ENCODE measurements at regions not wholly inside any gene's neighbourhood (a gene's known extent, or its start where the extent isn't known, plus 50 kb on each side); places are given as distances from the start of the nearest gene placed in this dataset.

GRCh38 chr13:76656056-76656455 is 230.1 kb downstream of the KCTD12 start:
- intact Hi-C loops (cut with DNase I): no loop called here
- Histone ChIP-seq H3K4me1 (no peaks in the 10 kb centered on the region), H3K27me3 (no peaks in the 10 kb centered on the region), H3K27ac (replicated peaks in 1 of 4) (no peak overlapping the region), H3K4me3 (no peak overlapping the region), H3K9me3 (no peaks in the 10 kb centered on the region), H3K36me3 (no peaks in the 10 kb centered on the region)
- WGBS: 85% methylated on average over 2 of the region's 2 CpGs
- no peak for DNase-seq (ENCODE audit: extremely low spot score)
- TF ChIP-seq EP300 (IDR thresholded peaks at IDR 0.05) (no peak), POLR2A (IDR thresholded peaks at IDR 0.05; ENCODE audit: low read depth) (no peak), POLR2AphosphoS5 (IDR thresholded peaks at IDR 0.05) (no peak)

GRCh38 chr13:76654263-76654662 is 231.9 kb downstream of the KCTD12 start:
- Histone ChIP-seq H3K36me3 (no peaks in the 10 kb centered on the region), H3K9me3 (no peaks in the 10 kb centered on the region), H3K27ac (replicated peaks in 1 of 4) (no peak overlapping the region), H3K4me3 (no peak overlapping the region), H3K4me1 (no peaks in the 10 kb centered on the region), H3K27me3 (no peaks in the 10 kb centered on the region)
- intact Hi-C loops (cut with DNase I): no loop called here
- 72% methylated on average over 2 of the region's 2 CpGs for WGBS
- TF ChIP-seq EP300 (IDR thresholded peaks at IDR 0.05) (no peak), CTCF (IDR thresholded peaks at IDR 0.05) (no peak), POLR2A (IDR thresholded peaks at IDR 0.05; ENCODE audit: low read depth) (no peak), POLR2AphosphoS5 (IDR thresholded peaks at IDR 0.05) (no peak)
- no peak for DNase-seq (ENCODE audit: extremely low spot score)

GRCh38 chr13:76651286-76651685 is 234.9 kb downstream of the KCTD12 start:
- intact Hi-C loops (cut with DNase I): no loop called here
- peaks cover 0 to 6% (median 0%) of the 10 kb centered on the region in 4 donors for H3K4me1 ChIP-seq
- H3K27ac ChIP-seq (replicated peaks in 1 of 4): no peak overlapping the region
- TF ChIP-seq CTCF (IDR thresholded peaks at IDR 0.05) (no peak), EP300 (IDR thresholded peaks at IDR 0.05) (no peak)
- no peak overlapping the region for H3K4me3 ChIP-seq
- H3K36me3 ChIP-seq: no peaks in the 10 kb centered on the region
- no peak for DNase-seq (ENCODE audit: extremely low spot score)
- WGBS: 97% methylated on average over 1 of the region's 1 CpG
- no peaks in the 10 kb centered on the region for H3K27me3 ChIP-seq
- no peaks in the 10 kb centered on the region for H3K9me3 ChIP-seq

DNA sequence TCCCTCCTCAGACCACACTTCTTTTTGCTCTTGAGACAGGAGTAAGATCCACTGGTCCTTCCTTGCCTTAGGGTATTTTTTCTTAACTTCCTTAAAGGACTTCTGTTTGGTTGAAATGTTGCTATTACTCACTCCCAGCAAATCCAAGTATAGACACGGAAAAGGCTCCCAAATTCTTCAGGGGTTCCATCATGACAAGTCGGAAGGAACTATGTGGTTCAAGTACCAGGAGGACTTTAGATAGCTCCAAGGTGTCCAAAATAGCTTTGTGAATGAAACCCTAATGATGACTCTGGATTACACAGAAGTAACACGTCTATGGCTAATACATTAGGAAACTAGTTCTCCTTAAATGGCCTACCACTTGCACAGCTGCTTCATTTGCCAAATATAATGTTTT is 238.7 kb downstream of the KCTD12 start:
- peaks cover 0 to 8% (median under 1%) of the 10 kb centered on the region in 4 donors for H3K4me1 ChIP-seq
- H3K9me3 ChIP-seq: no peaks in the 10 kb centered on the region
- no peak overlapping the region for H3K27ac ChIP-seq (replicated peaks in 1 of 4)
- H3K4me3 ChIP-seq: no peak overlapping the region
- no peaks in the 10 kb centered on the region for H3K36me3 ChIP-seq
- DNase-seq (ENCODE audit: extremely low spot score): no peak
- intact Hi-C loops (cut with DNase I): no loop called here
- no peak for TF ChIP-seq POLR2A (IDR thresholded peaks at IDR 0.05; ENCODE audit: low read depth)
- no peak for TF ChIP-seq EP300 (IDR thresholded peaks at IDR 0.05)
- no peak for TF ChIP-seq CTCF (IDR thresholded peaks at IDR 0.05)
- no peak for TF ChIP-seq POLR2AphosphoS5 (IDR thresholded peaks at IDR 0.05)
- H3K27me3 ChIP-seq: no peaks in the 10 kb centered on the region
- 74% methylated on average over 3 of the region's 3 CpGs for WGBS

- Histone ChIP-seq H3K36me3 (no peaks in the 10 kb centered on the region), H3K4me1 (peaks cover 0 to 14% (median 6%) of the 10 kb centered on the region in 4 donors), H3K9me3 (no peaks in the 10 kb centered on the region), H3K27me3 (no peaks in the 10 kb centered on the region), H3K27ac (replicated peaks in 1 of 4) (no peak overlapping the region), H3K4me3 (no peak overlapping the region)
- intact Hi-C loops (cut with DNase I): no loop called here
- 100% methylated on average over 2 of the region's 2 CpGs for WGBS
- DNase-seq (ENCODE audit: extremely low spot score): no peak
- TF ChIP-seq POLR2AphosphoS5 (IDR thresholded peaks at IDR 0.05) (no peak), POLR2A (IDR thresholded peaks at IDR 0.05; ENCODE audit: low read depth) (no peak), EP300 (IDR thresholded peaks at IDR 0.05) (no peak), CTCF (IDR thresholded peaks at IDR 0.05) (no peak)
Observed at GRCh38 chr13:76646946-76647345, 239.3 kb downstream of the KCTD12 start.
